T-helper 2 cell treated with Interferon-gamma antibody and Interleukin-4, amounts not matched to agents 100 ng/mL and 5 ng/mL, for 36 hours (primary cell): ENCODE measurements at regions not wholly inside any gene's neighbourhood (a gene's known extent, or its start where the extent isn't known, plus 50 kb on each side); places are given as distances from the start of the nearest gene placed in this dataset.
"Not testable (repeated sequence)": the region's sequence is repeated elsewhere in the genome, so short reads cannot be mapped to it uniquely, and the experiment has no call there.

Experiments
- intact Hi-C: fragments of 100-400 bp; cut with micrococcal nuclease; formaldehyde crosslinking; loops from one replicate; pipeline ENCODE4 v1.15.1; 2023

DNA sequence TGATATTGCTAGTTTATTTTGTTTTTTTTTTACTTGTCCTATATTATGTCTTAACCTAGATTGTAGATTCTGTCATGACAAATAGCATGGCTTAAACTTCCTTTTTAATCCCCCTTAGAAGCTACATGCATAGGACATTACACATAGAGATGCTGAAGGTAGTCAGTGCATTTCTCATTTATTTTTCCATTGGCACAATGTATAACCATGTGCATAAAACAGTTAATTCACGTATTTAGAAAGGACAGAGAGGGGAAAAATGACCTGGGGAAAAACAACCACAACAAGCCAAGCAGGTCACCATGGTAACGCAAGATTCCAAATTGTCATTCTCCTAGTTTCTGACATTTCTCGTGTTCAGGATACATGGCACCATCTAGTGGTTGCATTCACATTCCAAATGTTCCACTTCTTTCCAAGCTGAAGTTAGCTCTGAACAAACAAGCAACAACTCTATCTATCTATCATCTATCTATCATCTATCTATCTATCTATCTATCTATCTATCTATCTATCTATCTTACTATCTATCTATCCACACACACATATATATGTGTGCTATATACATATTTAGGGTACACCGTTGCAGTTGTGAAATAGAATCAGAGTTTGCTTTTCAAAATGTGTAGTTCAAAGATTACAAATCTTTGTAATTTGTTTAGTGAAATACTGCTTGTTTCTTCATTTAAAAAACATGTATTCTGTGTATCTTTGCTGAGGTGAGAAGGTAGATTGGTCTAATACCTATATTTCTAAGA is 487.2 kb upstream of the ST8SIA4 start:
- intact Hi-C loops, result no loop called here

DNA sequence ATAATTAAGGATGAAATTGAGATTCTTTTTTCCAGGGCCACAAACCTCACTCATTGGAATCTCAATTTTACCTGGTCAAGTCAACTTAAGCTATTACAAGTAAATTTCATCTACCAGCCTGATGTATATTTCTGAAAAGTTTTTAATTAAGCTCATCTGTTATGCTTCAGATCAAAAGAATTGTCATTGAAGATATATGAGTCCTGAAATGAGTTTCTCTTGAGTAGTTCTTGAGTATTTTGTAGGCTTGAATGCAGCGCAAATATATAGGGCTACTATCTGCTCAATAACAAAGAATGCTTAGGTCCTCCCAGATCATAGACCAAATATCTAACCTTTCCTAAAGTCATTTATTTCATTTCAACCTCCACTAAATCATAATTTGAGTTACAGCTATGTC is 482.2 kb upstream of the ST8SIA4 start:
- intact Hi-C loops, result no loop called here

DNA sequence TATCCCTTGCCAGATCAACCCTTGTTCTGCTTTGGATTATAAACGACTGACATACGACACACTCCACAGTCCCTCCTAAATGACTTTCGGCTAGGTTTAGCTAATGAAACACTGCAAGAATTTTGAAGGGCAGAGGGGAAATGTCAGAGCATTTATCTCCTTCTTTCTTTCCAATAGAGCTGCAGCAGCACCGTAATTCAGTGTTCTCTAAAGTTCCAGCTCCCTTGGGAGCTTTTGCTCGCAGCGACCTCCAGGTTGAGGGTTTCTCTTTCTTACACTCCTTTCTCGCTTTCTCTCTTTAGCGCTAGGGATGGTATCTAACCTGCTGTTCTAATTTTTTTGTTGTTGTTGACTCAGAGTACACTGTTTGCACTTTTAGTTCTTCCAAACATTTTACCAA is 467.1 kb upstream of the ST8SIA4 start:
- intact Hi-C loops, result no loop called here

DNA sequence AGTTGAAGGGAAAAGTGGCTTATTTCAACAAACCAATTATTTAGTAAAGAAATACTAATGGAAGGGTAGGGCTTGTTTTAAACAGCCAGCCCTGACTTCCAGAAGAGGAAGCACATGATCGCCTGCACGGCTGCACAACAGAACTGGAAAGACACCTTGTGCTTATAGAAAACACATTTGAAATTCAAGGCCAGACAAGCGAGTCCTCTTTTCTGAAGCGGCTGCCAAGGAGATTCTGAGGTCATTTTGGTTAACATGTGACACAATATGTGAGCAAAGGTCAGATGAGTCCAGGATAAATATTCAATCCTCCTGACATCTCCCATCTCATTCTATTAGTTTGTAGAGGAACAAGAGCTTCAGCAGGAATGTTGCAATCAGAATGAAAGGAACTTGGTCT is 461.4 kb upstream of the ST8SIA4 start:
- intact Hi-C loops, result no loop called here

DNA sequence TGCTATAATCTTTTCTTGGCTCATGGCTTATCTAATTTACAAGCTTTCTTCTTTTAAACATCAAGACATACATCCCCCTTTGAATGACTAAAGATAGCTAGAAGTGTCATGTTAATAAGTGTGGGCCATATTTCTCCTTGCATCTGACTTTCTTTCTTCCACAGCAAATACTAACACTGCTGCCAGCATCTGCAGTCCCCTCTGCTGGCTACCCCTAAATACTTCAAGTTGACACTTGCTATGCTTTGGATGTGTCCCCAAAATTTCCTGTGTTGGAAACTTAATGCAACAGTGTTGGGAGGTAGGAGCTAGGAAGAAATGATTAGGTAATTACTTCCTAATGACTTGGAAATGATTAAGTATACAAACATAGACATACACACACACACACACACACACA is 459.0 kb upstream of the ST8SIA4 start:
- intact Hi-C loops, result no loop called here

DNA sequence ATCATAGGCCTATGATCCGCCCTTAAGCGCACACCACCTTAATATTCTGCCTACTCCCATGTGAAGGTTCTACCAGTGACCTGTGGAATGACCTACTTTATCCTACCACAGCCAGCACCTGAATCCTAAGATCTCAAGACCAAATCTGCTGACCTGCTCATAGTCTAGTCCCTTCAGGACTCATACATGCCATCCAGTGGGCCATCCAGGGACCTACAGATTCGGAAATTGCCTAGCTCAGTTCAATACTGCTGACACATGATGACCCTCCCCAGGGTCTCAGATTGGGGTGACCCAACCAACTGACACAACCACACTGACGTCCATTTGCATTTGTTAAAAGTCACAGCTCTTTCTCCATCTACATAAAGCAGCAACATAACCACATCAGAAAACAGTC is 443.8 kb upstream of the ST8SIA4 start:
- intact Hi-C loops, result no loop called here

DNA sequence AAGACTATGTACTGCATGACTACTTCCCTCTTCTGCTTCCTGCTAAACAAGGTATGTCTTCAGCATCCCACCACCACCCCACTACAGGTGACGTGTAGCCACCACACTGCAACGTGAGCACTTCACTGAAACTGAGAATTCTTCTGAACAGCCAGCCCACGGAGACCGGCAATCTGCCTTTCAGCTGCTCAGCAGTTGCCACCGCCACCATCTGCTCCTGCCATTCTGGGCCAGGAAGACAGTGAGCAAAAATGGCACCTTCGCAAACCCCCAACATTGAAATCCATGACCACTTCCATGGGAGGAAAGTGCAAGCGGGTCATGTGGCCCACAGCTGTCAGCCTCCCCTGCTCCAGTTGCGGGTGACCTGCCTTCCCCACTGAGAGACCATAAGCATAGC is 443.4 kb upstream of the ST8SIA4 start:
- intact Hi-C loops, result no loop called here

DNA sequence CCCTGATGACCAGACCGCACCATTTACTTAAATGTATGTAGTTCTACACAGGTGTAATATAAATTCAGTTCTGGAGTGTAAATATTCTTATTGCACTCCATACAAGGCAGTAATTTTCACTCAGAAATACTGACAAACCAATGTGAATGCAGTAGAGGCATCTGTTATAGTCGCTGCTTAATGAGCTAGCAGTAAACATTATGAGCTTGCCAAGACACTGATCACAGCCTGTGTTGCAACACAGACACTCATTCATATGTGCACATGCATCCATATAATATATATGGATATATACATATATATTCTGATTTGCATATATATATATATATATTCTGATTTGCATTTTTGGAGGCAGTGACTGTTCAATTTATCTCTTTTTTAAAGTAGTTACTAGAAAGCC is 435.1 kb upstream of the ST8SIA4 start:
- intact Hi-C loops, result no loop called here

DNA sequence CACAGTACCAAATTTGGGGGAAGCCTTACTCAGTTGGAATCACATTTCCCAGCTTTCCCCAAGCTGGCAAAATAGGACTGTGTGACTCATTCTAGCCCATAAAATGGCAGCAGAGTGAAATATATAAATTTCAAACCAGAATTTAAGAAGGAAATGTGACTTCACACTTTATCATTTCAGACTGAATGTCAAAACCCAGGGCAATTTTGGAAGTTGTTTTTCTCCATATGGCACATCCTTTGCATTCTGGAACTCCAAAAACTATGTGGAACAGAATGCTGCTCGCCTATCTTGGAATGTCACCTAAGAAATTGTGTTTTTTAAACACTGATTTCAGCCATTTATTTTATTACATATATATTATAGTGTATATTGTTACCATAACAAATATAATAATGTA is 424.7 kb upstream of the ST8SIA4 start:
- intact Hi-C loops, result no loop called here

DNA sequence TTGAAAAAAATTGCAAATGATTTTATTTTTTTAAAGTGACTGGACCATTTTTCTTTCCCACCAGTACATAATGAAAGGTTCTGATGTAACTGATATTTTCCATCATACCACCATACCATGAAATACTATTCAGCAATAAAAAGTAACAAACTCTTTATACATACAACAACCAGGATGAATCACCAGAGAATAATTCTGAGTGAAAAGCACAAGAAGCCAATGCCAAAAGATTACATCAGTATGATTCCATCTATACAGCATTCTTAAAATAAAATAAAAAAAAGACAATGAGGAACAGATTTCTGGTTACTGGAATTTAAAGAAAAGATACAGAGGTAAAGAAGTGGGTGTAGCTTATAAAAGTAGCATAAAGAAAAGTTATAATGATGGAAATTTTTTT is 423.7 kb upstream of the ST8SIA4 start:
- intact Hi-C loops, result no loop called here

DNA sequence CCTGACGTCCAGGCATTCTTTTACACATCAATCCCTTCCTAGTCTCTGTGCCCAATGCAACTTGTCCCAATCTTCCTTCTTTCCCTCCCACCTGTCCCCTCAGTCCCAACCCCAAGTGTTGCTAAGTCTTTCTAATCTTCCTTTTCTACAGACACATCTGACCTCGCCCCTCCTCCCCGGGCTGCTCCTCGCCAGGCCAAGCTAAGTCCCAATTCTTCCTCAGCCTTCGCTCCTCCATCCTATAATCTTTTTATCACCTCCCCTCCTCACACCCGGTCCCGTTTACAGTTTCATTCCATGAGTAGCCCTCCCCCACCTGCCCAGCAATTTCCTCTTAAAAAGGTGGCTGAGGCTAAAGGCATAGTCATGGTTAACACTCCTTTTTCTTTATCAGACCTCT is 413.3 kb upstream of the ST8SIA4 start:
- intact Hi-C loops, result not testable (repeated sequence)

DNA sequence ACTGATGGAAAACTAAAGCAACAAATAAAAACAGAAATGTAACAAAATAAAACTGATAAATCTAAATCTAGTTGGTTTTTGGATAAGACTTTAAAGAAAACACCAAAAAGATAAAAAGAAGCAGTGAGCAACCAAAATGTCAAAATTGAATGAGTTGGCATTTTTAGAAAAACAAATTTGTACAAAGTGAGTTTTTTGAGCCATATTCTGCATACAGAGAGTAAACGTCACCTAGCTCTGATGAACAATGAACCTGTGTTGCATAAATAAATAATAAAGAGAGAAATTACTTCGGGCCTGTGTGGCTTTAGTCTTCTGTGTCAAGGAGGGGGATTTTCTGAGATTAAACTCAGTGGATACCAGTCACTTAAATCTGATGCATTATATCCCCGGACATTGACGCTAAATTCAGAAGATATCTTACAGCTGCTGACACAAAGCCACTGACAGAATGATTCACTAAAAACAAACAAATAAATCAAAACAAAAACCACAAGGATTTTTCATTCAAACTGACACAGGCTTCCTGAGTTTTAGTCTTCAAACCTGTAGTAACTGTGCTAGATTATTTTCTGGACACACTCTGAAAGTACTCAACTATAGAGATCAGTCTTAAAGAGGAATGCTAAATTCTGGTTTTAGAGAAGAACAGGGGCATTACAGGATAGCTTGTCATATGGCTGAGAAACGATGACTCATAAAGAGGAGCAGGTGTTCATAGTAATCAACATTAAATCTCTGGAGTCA is 403.5 kb upstream of the ST8SIA4 start:
- intact Hi-C loops, result no loop called here

DNA sequence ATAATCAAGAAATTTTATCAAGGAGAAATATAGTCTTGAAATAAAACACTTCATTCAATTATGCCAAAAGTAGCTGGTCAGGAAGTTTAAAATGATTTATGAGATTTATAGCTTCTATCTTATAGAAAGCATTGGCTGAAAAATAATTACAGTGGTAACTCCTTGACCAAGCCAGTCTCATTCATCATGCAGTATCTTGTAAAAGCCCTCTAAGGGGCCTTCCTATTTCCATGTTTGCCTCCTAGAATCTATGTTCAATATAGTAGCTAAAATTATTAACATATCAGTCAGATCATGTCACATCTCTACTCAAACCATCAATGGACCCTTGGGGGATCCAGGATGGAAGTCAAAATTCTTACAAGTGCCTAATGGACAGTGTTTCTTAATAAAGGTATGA is 393.4 kb upstream of the ST8SIA4 start:
- intact Hi-C loops, result no loop called here

DNA sequence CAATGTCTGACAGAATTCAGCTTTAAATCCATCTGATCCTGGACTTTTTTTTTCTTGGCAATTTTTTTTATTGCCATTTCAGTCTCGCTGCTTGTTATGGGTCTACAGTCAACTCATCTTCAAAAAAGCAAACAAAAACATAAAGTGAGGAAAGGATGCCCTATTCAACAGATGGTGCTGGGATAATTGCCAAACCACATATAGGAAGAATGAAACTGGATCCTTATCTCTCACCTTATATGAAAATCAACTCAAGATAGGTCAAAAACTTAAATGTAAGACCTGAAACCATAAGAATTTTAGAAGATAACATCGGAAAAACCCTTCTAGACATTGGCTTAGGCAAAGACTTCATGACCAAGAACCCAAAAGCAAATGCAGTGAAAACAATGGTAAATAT is 389.1 kb upstream of the ST8SIA4 start:
- intact Hi-C loops, result no loop called here

DNA sequence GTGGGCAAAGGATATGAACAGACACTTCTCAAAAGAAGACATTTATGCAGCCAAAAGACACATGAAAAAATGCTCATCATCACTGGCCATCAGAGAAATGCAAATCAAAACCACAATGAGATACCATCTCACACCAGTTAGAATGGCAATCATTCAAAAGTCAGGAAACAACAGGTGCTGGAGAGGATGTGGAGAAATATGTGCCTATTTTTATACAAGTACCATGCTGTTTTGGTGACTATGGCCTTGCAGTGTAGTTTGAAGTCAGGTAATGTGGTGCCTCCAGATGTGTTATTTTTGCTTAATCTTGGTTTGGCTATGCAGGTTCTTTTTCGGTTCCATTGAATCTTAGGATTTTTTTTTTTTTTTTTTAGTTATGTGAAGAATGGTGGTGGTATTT is 387.7 kb upstream of the ST8SIA4 start:
- intact Hi-C loops, result not testable (repeated sequence)

DNA sequence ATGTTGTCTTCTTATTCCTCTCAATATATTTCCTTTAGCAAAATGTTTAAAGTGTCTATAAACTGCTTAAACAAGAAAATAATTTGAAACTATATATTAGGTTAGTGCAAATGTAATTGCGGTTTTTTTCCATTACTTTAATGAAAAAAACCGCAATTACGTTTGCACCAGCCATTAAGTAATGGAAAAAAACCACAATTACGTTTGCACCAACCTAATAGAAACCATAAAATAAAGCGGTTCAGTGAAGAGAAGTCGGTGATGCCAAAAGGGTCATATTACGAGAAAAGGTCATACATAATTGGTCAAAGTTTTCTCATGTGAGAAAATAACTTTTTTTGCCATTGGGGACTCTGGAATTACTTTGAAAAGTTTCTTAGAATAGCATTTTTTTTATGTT is 385.6 kb upstream of the ST8SIA4 start:
- intact Hi-C loops, result no loop called here

DNA sequence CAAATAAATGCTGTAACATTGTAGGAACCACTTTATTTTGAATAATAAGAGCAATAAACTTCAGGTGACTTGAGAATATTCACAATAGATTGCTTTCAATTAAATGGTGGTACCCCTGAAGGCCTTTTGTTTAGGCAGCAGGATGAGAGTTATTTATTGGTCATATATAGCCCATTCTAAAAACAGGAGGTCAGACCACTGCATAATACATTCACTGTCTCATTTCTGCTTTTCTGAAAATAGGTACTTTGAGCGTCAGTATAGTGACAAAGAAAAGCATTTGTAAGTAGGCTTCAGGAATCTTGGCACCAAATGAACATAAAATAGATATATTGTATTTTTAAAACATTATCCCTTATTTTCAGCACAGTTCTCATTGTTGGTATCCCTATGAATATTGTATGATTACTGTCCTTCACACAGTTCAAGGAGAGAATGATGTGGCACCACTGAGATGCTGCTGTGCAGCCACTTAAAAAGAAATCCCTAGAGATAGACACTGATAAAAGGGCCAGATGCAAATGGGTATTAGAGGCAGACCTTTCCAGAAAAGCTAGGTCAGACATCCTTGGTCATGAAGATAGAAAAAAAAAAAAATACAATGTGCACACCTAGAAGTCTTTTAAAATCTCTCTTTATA is 381.8 kb upstream of the ST8SIA4 start:
- intact Hi-C loops, result no loop called here

DNA sequence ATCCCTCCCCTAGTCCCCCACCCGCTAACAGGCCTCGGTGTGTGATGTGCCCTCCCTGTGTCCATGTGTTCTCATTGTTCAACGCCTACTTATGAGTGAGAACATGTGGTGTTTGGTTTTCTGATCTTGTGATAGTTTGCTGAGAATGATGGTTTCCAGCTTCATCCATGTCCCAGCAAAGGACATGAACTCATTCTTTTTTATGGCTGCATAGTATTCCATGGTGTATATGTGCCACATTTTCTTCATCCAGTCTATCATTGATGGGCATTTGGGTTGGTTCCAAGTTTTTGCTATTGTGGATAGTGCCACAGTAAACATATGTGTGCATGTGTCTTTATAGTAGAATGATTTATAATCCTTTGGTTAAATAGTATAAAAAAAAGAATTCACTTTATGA is 380.9 kb upstream of the ST8SIA4 start:
- intact Hi-C loops, result not testable (repeated sequence)

DNA sequence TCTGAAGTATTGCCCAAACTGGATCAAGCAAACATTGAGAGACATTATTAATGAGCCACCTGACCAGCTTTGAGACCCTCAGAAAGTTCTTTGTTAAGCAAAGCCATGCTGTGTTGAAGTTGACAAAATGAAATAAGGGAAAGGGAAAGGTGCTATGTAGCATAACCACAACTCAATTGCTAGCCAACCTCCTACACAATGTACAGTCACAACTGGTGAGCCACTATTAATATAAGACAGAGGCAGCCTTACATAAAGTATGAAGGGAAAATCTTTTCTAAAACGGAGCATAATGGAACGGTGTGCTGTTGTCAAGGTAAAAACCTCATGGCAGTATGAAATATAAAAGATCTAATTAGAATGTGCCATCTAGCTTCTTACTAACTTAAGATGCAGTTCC is 375.8 kb upstream of the ST8SIA4 start:
- intact Hi-C loops, result no loop called here

DNA sequence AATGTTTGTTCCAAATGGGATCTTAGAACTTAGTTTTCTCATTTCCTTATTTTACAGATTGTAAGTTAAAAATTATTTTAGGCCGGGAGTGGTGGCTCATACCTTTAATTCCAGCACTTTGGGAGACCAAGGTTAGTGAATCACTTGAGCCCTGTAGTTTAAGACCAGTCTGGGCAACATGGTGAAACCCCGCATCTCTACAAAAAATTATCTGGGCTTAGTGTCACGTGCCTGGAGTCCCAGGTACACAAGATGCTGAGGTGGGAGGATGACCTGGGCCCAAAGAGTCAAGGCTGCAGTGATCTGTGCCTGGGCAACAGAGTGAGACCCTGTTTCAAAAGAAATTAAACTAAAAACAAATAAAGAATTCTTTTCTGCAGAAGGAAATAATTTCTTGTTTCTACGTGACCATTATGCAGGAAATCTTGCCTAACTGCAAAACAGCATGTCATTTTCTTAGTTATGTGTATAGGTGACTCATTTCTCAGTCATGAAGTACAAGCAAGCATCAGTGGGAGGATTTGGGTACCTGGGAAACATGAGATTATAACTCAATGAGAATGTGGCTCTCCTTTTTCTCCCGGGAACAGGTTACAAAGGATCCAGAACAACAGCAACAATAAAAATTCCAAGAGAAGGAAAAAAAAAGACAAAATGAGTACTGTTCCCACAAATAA is 375.1 kb upstream of the ST8SIA4 start:
- intact Hi-C loops, result no loop called here

DNA sequence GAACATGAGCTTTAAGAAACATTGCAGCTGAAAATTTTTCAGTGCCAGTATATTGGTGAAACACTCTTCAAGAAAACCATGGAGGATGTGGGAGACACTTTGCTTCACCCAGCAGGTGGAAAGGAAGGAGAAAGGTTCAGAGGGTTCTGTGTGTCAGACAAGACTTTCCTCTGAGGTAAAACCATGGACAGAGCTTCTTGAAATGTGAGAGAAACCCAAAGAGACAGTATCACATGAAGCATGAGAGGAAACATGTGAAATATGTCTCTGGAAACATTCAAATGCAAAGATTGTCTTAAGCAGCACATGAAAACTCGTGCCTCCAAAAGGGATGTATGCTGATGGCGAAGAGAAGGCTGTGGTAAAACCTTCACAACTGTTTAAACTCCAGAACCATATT is 368.9 kb upstream of the ST8SIA4 start:
- intact Hi-C loops, result no loop called here

DNA sequence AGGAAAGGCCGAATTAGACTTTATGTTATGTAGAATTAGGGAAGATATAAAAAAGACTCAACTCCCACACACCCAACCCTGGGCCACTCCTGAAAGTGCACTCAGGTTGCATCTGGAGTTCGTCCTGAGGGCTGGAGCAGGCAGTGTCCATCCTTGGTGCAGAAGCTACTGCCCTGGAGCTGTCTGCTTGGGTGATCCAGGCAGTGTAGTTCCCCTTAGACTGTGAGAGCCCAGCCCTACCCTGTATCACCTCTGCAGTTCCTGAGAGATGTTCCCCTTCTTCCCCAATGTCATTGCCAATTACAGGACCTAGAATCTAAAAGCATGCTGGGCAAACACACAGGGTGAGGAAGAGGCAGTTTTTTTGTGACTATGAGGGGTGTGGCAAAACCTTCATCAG is 368.3 kb upstream of the ST8SIA4 start:
- intact Hi-C loops, result no loop called here
